H7 (cell line): ENCODE measurements at regions not wholly inside any gene's neighbourhood (a gene's known extent, or its start where the extent isn't known, plus 50 kb on each side); places are given as distances from the start of the nearest gene placed in this dataset.

Source experiments
- DNase-seq: peaks from one replicate; pipeline ENCODE4 v3.0.0; 2012
- H3K27me3 ChIP-seq: 2 replicates; pipeline ENCODE4 v1.6.0; 2011; ENCODE audit warnings: mild to moderate bottlenecking, low read length; ENCODE audit not compliant: control insufficient read depth, insufficient read depth
- H3K36me3 ChIP-seq: replicated peaks from 2 replicates; pipeline ENCODE4 v1.5.1; 2011; ENCODE audit warnings: low read length; ENCODE audit not compliant: control insufficient read depth, insufficient read depth
- H3K4me3 ChIP-seq: 2 replicates; pipeline ENCODE4 v1.5.1; 2011; ENCODE audit warnings: low read depth, mild to moderate bottlenecking, control low read depth, low read length, moderate library complexity; ENCODE audit not compliant: insufficient read depth

GRCh38 chr6:144870782-144871181 lies 585.6 kb downstream of the UTRN start:
- H3K36me3 ChIP-seq, result no peaks in the 10 kb centered on the region
- H3K27me3 ChIP-seq, result no peaks in the 10 kb centered on the region
- H3K4me3 ChIP-seq, result no peak overlapping the region
- peak; percentile 4 for DNase-seq

DNA sequence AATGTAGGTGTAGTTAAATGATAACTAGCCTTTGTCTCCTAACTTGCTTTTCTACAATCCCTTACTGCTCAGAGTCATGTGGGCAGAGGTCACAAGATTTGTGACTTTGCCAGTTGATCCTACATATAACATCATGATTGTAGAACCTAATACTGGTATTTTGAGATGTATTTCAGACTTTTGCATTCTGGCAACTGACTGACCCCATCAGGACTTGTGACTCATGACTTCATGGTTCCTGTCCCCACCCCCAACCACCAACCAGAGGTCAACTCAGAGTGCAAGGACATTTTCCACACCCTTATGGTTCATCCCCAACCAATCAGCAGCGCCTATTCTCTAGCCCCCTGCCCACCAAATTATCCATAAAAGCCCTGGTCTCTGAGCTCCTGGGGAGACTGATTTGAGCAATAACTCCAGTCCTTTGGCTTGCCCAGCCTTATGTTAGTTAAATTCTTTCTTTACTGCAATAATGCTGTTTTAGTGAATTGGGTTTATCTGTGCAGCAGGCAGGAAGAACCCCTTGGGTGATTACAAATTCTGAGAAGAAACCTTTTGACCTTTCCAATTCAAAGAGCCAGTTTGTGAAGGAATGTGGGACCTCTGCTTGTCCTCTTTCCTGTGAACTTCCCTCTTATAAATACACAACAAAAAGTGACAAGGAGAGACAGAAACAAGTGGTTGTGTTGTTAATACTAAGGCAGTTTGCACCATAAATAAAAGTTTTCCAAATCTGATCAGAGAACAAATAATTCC lies 588.7 kb downstream of the UTRN start:
- no peak for DNase-seq
- H3K4me3 ChIP-seq, result no peak overlapping the region
- H3K27me3 ChIP-seq, result no peaks in the 10 kb centered on the region
- no peaks in the 10 kb centered on the region for H3K36me3 ChIP-seq

DNA sequence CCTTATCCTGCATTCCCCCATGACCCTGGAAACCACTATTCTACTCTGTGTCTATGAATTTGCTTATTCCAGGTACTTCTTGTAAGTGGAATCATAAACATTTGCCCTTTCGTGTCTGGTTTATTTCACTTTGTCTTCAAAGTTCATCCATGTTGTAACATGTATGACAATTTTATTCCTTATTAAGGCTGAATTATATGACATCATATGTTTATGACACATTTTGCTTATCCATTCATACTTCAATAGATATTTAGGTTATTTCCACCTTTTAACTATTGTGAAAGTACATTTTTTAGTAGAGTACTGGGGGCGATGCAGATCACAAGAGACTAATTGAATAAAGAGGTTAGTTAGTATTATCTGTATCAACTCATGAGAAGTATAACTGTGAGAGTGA lies 591.6 kb downstream of the UTRN start:
- no peak overlapping the region for H3K4me3 ChIP-seq
- no peaks in the 10 kb centered on the region for H3K27me3 ChIP-seq
- no peak for DNase-seq
- no peaks in the 10 kb centered on the region for H3K36me3 ChIP-seq

GRCh38 chr6:144877118-144877517 lies 592.0 kb downstream of the UTRN start:
- H3K27me3 ChIP-seq, result no peaks in the 10 kb centered on the region
- H3K36me3 ChIP-seq, result no peaks in the 10 kb centered on the region
- H3K4me3 ChIP-seq, result no peak overlapping the region
- no peak for DNase-seq

- no peak overlapping the region for H3K4me3 ChIP-seq
- H3K36me3 ChIP-seq, result no peaks in the 10 kb centered on the region
- DNase-seq, result no peak
- no peaks in the 10 kb centered on the region for H3K27me3 ChIP-seq
Measured at GRCh38 chr6:144878577-144878976, 593.4 kb downstream of the UTRN start.

- H3K36me3 ChIP-seq, result no peaks in the 10 kb centered on the region
- DNase-seq, result no peak
- no peak overlapping the region for H3K4me3 ChIP-seq
- no peaks in the 10 kb centered on the region for H3K27me3 ChIP-seq
Measured at GRCh38 chr6:144879436-144879835, 594.3 kb downstream of the UTRN start.

GRCh38 chr6:144882425-144882824 lies 597.3 kb downstream of the UTRN start:
- no peak overlapping the region for H3K4me3 ChIP-seq
- no peaks in the 10 kb centered on the region for H3K27me3 ChIP-seq
- no peaks in the 10 kb centered on the region for H3K36me3 ChIP-seq

GRCh38 chr6:144883915-144884314 lies 598.8 kb downstream of the UTRN start:
- Histone ChIP-seq H3K36me3 (no peaks in the 10 kb centered on the region), H3K4me3 (no peak overlapping the region), H3K27me3 (no peaks in the 10 kb centered on the region)
- DNase-seq, result no peak

More at GRCh38 chr6:144882425-144882824, 597.3 kb downstream of the UTRN start:
- DNase-seq, result no peak

DNA sequence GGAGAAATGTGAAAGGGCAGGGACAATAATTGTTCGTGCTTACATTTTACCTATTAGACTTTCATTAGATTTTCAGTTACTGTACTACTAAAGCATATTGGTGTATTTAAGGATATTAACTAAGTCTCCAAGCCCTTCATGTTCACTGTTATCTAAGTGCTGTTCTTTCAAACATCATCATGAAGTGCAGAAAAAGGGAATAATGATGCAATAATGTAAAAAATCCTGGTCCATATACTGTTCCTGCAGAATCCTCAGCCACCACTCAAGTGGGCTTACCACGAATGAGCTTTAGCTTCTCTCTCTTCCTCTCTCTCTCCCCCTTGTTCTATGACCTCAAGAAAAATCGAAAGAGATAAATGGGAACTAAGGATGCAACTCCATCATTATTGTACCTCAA lies 600.7 kb downstream of the UTRN start:
- Histone ChIP-seq H3K27me3 (no peaks in the 10 kb centered on the region), H3K4me3 (no peak overlapping the region)
- no peak for DNase-seq

GRCh38 chr6:144886682-144887081 lies 601.5 kb downstream of the UTRN start:
- Histone ChIP-seq H3K36me3 (no peaks in the 10 kb centered on the region), H3K27me3 (no peaks in the 10 kb centered on the region), H3K4me3 (no peak overlapping the region)
- no peak for DNase-seq

More for the DNA sequence above, 600.7 kb downstream of the UTRN start:
- no peaks in the 10 kb centered on the region for H3K36me3 ChIP-seq

- no peaks in the 10 kb centered on the region for H3K36me3 ChIP-seq
- no peak for DNase-seq
- no peak overlapping the region for H3K4me3 ChIP-seq
- no peaks in the 10 kb centered on the region for H3K27me3 ChIP-seq
Measured at GRCh38 chr6:144888621-144889020, 603.5 kb downstream of the UTRN start.

DNA sequence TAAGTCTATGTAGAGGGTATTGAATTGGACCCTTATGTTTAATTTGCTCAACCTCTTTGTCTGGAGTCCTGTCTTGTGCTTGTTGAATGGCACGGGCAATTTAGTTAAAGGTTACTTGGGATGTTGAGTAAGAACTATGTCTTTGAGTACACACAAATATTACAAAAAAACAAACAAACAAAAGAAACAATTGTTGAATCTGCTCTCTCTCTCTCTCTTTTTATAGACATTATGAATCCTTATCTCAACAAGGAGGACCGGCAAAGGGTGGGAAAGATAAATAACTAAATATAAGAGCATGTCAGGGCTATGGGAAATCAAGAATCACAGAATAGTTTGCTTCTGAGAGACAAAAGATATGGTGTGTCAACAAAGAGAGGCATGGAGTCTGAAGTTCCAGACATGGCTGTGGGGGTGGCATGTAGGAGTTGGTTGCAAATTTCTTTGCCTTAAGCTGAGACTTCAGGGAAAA lies 608.6 kb downstream of the UTRN start:
- no peak for DNase-seq
- peaks cover 7% of the 10 kb centered on the region for H3K27me3 ChIP-seq

GRCh38 chr6:144894240-144894639 lies 609.1 kb downstream of the UTRN start:
- no peak overlapping the region for H3K4me3 ChIP-seq
- H3K36me3 ChIP-seq, result no peaks in the 10 kb centered on the region
- H3K27me3 ChIP-seq, result peaks cover 7% of the 10 kb centered on the region
- DNase-seq, result no peak

More for the DNA sequence above, 608.6 kb downstream of the UTRN start:
- H3K4me3 ChIP-seq, result no peak overlapping the region
- H3K36me3 ChIP-seq, result no peaks in the 10 kb centered on the region

- H3K4me3 ChIP-seq, result no peak overlapping the region
- peaks cover 7% of the 10 kb centered on the region for H3K27me3 ChIP-seq
- H3K36me3 ChIP-seq, result no peaks in the 10 kb centered on the region
- DNase-seq, result no peak
Measured at GRCh38 chr6:144895313-144896278, 610.5 kb downstream of the UTRN start.

DNA sequence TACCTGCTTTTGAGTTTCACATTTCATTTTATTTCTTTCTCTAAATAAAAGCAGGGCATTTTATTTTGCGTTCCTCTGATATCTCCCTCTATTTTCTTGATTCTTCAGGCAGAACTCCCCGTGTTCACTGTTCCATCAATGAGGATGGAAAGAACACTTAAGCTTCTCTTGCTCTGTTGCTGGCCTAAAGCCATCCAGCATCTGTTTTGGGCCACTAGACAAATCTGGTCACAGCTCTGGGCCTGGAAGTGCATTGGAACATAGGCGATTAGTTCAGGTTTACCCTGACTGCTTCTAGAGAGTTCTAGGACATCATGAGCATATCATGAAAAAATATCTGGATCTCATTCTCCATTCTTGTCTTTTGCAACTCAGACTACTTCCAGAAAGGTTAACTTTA lies 611.2 kb downstream of the UTRN start:
- Histone ChIP-seq H3K4me3 (no peak overlapping the region), H3K36me3 (no peaks in the 10 kb centered on the region), H3K27me3 (peaks cover 7% of the 10 kb centered on the region)
- no peak for DNase-seq
